ENCODE measurements at regions not wholly inside any gene's neighbourhood (a gene's known extent, or its start where the extent isn't known, plus 50 kb on each side); places are given as distances from the start of the nearest gene placed in this dataset.

DNA sequence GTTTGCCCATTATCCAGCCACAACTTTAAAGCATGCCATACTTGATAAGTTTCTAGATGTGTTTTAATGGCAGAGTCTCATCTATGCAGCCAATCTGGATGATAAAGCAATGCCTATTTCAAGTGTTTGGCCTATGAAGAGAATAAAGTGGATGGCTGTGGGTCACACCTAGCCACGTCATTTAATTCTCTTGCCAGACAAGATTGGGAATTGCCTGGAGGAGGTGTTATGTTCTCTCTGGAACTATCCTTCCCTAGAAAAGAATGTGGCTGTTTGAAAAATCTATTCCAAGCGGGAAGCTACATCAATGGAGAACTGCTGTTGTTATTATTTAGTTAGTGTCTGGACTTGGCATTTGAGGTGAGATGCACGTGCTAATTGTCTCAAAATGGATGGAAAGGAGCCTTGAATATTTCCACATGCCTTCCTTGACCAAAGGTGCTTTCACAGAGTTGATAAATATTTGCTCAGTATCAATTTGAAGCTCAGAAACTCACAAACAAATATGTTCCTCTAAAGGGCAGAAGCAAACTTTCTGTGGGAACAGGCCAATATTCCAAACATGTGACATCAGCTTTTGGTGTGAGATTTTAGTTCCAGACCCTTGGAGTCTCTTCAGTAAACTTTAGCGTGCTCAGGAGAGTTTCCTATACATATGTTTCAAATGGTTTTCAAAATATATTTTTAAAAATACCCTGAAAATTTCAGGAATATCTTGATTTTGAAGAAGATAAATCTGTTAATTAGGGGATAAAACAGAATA is 510.6 kb upstream of the SGO1 start:
- TF ChIP-seq, protein P1, sequence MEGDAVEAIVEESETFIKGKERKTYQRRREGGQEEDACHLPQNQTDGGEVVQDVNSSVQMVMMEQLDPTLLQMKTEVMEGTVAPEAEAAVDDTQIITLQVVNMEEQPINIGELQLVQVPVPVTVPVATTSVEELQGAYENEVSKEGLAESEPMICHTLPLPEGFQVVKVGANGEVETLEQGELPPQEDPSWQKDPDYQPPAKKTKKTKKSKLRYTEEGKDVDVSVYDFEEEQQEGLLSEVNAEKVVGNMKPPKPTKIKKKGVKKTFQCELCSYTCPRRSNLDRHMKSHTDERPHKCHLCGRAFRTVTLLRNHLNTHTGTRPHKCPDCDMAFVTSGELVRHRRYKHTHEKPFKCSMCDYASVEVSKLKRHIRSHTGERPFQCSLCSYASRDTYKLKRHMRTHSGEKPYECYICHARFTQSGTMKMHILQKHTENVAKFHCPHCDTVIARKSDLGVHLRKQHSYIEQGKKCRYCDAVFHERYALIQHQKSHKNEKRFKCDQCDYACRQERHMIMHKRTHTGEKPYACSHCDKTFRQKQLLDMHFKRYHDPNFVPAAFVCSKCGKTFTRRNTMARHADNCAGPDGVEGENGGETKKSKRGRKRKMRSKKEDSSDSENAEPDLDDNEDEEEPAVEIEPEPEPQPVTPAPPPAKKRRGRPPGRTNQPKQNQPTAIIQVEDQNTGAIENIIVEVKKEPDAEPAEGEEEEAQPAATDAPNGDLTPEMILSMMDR (IDR thresholded peaks at IDR 0.05; ENCODE audit: low read length) = no peak
- TF ChIP-seq EZH2phosphoT487 (IDR thresholded peaks at IDR 0.05; ENCODE audit: low read length) = no peak
